ENCODE measurements at regions not wholly inside any gene's neighbourhood (a gene's known extent, or its start where the extent isn't known, plus 50 kb on each side); places are given as distances from the start of the nearest gene placed in this dataset.

DNA sequence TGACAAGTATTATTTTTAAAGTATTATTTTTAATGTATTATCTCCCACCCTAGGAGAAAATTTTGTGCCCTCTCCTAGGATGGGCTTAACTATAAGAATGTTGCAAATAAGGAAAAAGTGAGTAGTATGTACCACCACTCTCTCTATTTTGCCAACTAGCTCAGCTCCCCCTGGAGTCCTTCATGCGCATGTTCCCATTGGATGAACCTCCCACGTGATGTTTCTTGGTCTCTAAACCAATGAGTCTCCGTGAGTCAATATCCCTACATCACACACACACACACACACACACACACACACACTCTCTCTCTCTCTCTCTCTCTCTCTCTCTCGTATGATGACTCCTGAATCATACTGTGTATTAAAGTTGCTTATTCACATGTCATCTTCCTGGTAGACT is 129.7 kb upstream of the ZFP42 start:
- FAIRE-seq = no peak
- no peaks in the 10 kb centered on the region for H4K20me1 ChIP-seq (ENCODE audit: control insufficient read depth, extremely low read depth, insufficient read depth, low read length)
- TF ChIP-seq EZH2 (IDR thresholded peaks at IDR 0.05; ENCODE audit: low read length) (no peak), CTCF (optimal IDR thresholded peaks at IDR 0.05 in 1 of 3, IDR thresholded peaks at IDR 0.05 in 1 of 3, conservative IDR thresholded peaks at IDR 0.05 in 1 of 3; ENCODE audit: extremely low read depth in 1 of 3, insufficient read depth in 2 of 3, low read length in 3 of 3) (no peak)

DNA sequence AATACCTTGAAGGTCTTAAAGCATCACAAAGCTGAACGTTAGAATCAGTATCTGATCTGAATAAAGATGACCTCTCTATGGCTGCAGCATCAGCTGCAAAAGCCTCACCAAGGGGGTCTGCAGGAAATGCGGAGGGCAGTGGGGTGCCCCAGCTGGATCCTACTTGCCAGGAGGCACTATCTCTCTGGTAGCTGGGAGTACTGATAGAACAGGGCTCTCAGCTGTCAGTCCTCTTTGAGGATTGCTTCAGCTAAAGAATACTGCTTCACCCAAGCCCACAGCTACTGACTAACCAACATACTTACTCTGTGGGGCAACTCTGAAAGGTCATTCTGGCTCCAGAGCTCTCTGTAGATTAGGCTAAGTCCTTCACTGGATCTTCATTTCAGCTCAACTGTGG is 112.5 kb upstream of the ZFP42 start:
- Histone ChIP-seq H2AFZ (ENCODE audit: control insufficient read depth, low read length) (no peak overlapping the region), H3K4me3 (ENCODE audit: control insufficient read depth in 2 of 3, extremely low read depth in 1 of 3, insufficient read depth in 2 of 3, low read depth in 1 of 3, low read length in 3 of 3) (no peak overlapping the region), H3K79me2 (ENCODE audit: control insufficient read depth, insufficient read depth, low read length) (no peaks in the 10 kb centered on the region), H3K9me3 (ENCODE audit: control insufficient read depth, low read depth, low read length) (no peaks in the 10 kb centered on the region), H3K4me1 (ENCODE audit: control insufficient read depth, extremely low read depth, insufficient read depth, low read length) (no peaks in the 10 kb centered on the region), H3K36me3 (ENCODE audit: control insufficient read depth in 2 of 2, extremely low read depth in 1 of 2, insufficient read depth in 2 of 2, low read length in 2 of 2) (no peaks in the 10 kb centered on the region), H3K9me1 (ENCODE audit: control insufficient read depth, extremely low read depth, insufficient read depth, low read length) (no peaks in the 10 kb centered on the region), H3K27me3 (ENCODE audit: control insufficient read depth, extremely low read depth, insufficient read depth, low read length) (no peaks in the 10 kb centered on the region), H3K27ac (ENCODE audit: control insufficient read depth, insufficient read depth, low read length) (no peak overlapping the region), H3K9ac (ENCODE audit: control insufficient read depth, extremely low read depth, insufficient read depth, low read length) (no peak overlapping the region), H3K4me2 (ENCODE audit: control insufficient read depth, extremely low read depth, insufficient read depth, low read depth, low read length) (no peak overlapping the region), H4K20me1 (ENCODE audit: control insufficient read depth, extremely low read depth, insufficient read depth, low read length) (no peaks in the 10 kb centered on the region)
- TF ChIP-seq EZH2 (IDR thresholded peaks at IDR 0.05; ENCODE audit: low read length) (no peak), CTCF (optimal IDR thresholded peaks at IDR 0.05 in 1 of 3, IDR thresholded peaks at IDR 0.05 in 1 of 3, conservative IDR thresholded peaks at IDR 0.05 in 1 of 3; ENCODE audit: extremely low read depth in 1 of 3, insufficient read depth in 2 of 3, low read length in 3 of 3) (no peak)
- DNase-seq (ENCODE audit: low read depth, low spot score) (no peak), FAIRE-seq (no peak)
- dilution Hi-C loops (cut with MboI; ENCODE audit: extremely low pct_ligation_motif_present, low sequenced_read_pairs) = no loop called here

More for the DNA sequence above, 129.7 kb upstream of the ZFP42 start:
- H3K9me3 ChIP-seq (ENCODE audit: control insufficient read depth, low read depth, low read length) = no peaks in the 10 kb centered on the region
- no peak overlapping the region for H3K4me3 ChIP-seq (ENCODE audit: control insufficient read depth in 2 of 3, extremely low read depth in 1 of 3, insufficient read depth in 2 of 3, low read depth in 1 of 3, low read length in 3 of 3)
- no peak overlapping the region for H3K27ac ChIP-seq (ENCODE audit: control insufficient read depth, insufficient read depth, low read length)
- DNase-seq (ENCODE audit: low read depth, low spot score) = no peak
- no peaks in the 10 kb centered on the region for H3K79me2 ChIP-seq (ENCODE audit: control insufficient read depth, insufficient read depth, low read length)
- H3K9ac ChIP-seq (ENCODE audit: control insufficient read depth, extremely low read depth, insufficient read depth, low read length) = no peak overlapping the region
- no peaks in the 10 kb centered on the region for H3K9me1 ChIP-seq (ENCODE audit: control insufficient read depth, extremely low read depth, insufficient read depth, low read length)
- no peak overlapping the region for H2AFZ ChIP-seq (ENCODE audit: control insufficient read depth, low read length)
- H3K36me3 ChIP-seq (ENCODE audit: control insufficient read depth in 2 of 2, extremely low read depth in 1 of 2, insufficient read depth in 2 of 2, low read length in 2 of 2) = no peaks in the 10 kb centered on the region
- no peaks in the 10 kb centered on the region for H3K27me3 ChIP-seq (ENCODE audit: control insufficient read depth, extremely low read depth, insufficient read depth, low read length)
- H3K4me2 ChIP-seq (ENCODE audit: control insufficient read depth, extremely low read depth, insufficient read depth, low read depth, low read length) = no peak overlapping the region
- dilution Hi-C loops (cut with MboI; ENCODE audit: extremely low pct_ligation_motif_present, low sequenced_read_pairs) = no loop called here
- no peaks in the 10 kb centered on the region for H3K4me1 ChIP-seq (ENCODE audit: control insufficient read depth, extremely low read depth, insufficient read depth, low read length)
